ENCODE measurements at regions not wholly inside any gene's neighbourhood (a gene's known extent, or its start where the extent isn't known, plus 50 kb on each side); places are given as distances from the start of the nearest gene placed in this dataset.

DNA sequence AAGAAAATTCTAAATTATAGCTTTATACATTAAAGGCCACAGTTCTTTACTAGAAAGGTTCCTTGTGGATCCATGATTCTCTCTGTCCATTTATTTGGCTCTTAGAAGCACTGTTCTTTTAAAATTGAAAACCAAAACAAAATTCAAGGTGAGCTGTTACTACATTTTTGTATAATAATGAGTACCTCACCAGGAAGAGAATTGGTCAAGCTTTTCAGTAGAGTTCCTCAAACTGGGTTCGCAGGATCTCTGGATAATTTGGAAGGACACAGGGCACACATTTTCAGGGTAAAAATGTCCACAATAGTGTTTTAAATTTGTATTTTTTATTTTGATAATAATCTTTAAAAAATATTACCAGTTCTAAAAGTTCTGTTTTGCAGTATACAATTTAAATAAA lies 93.0 kb downstream of the PPP1R3A start:
- DNase-seq: no peak

DNA sequence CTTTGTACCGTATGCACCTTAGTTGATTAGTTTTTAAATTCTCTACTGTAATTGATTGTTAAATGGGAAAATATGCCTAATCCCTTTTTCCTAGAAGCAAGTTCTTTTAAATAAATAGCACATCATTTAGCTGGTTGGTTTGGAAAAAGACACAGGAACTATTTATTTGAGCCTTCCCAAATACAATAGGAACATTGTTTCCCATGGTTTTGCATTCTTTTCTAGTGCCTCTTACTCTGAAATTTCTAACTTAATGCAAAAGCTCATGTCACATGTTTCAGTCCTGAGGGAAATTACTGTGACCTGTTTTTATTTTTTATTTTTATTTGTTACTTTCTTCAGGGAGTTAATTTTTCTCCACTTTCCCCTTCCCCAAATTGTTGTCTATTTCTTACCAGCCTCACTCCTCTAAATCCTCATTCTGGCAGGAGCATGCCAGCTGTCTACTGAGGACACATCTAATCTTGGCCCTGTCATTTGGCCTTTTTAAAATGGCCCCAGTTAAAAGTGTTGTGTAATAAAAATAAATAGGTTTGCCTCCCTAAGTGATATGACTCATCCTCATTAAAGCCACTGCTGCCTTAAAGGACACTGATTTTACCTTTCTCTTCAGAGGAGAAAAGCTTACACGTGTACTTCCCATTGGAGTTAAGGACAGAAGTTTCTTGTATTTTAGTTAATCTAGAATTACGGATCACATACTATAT lies 94.5 kb downstream of the PPP1R3A start:
- peak; percentile 89 for DNase-seq

GRCh38 chr7:113819474-113819873 lies 99.3 kb downstream of the PPP1R3A start:
- no peak for DNase-seq

GRCh38 chr7:113816639-113817038 lies 102.2 kb downstream of the PPP1R3A start:
- DNase-seq: no peak

GRCh38 chr7:113813471-113813870 lies 105.3 kb downstream of the PPP1R3A start:
- DNase-seq: no peak

DNA sequence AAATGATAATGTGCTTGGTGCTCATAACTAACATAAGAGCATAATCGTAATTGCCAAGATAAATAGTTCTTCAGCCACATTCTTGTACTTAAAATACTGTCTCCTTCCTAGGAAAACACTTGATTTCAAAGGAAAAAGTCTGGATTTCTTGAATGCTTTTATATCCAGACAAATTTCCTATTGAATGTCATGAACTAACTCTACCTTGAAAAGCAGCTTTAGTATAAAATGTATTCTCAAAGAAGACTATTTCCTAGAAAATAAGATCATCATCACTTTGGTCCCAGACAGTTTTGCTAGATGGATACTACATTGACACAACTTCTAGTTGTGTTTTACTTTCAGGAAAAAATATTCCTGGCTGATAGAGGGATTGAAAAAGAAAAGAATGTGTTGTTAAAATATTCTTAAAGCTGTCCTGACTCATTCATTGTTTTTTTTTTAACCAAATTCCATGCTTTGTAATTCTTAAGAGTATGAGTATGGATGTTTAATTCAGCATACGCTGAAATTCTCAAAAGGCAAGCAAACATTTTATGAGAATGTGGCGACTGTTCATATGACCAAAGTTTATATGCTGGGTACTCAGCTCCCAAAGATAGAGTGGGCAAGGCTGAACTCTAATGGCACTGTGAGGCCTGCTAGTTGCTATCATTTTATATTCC lies 106.1 kb downstream of the PPP1R3A start:
- DNase-seq: no peak

DNA sequence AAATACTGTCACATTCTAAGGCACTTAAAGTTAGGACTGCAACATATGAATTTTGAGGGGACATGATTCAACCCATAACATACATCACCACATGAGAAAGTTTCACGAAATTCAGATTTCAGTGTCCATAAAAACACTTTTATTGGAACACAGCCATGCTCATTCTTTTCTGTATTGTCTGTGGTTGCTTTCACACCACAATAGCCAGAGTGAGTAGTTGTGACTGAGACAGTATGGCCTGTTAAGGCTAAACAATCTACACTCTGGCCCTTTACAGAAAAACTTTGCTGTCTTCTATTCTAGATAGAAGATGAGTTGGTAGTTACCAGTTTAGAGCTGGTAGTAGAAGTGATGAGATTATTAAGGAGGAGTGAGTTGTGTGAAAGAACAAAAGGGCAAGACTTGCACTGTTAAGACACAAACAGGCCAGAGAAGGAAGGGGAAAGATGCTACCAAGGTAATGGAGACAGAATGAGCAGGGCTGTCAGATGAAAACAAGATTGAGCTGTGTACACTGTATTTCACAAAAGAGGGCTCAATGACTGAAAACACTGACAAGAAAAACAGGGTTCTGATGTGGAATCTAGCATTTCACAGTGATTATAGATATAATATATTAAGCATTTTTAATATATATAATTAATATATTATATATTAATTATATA lies 108.6 kb downstream of the PPP1R3A start:
- DNase-seq: no peak

DNA sequence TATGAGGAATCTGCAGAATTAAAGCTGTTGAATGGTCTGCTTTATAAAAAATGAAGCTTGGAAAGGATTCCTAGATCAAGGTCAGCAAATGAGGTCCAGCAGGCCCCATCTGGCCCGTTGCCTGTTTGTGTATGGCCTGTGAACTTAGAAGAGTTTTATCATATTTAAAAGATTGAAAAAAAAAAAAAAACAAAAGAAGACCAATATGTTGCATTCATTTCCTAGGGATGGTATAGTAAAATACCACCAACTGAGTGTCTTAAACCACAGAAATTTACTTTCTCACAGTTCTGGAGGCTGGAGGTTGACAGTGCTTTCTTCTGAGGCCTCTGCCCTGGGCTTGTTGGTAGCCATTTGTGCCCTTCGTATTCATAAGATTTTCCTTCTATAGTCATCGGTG lies 109.2 kb downstream of the PPP1R3A start:
- no peak for DNase-seq

GRCh38 chr7:113806633-113807327 lies 112.0 kb downstream of the PPP1R3A start:
- no peak for DNase-seq

GRCh38 chr7:113805976-113806375 lies 112.8 kb downstream of the PPP1R3A start:
- DNase-seq: no peak

DNA sequence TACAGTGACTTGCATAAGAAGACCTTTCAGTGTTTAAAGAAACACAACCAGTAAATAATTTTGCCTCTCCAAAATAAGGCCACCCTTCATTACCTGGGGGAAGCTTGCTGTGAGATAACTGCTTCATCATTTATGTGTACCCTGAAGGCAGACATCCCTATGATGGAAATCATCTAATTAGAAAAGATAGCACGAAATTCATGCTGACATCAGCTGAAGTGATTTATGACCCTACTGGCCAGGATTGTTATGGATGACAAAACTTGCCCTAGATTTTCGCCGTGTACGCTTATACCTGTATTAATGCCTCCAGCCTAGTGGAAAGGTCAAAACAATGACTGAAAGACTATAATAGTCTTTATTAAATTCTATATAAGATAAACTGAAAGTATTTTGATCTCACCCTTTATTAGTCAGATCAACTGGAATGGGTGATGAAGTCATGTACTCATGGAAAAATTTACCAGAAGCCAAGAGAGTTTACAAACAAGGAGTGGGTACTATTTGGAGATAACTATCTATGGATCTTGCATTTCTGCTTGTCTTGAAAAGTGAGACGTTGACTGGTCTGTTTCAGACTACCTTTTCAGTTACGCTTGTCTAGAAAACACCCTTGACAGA lies 114.2 kb downstream of the PPP1R3A start:
- no peak for DNase-seq

DNA sequence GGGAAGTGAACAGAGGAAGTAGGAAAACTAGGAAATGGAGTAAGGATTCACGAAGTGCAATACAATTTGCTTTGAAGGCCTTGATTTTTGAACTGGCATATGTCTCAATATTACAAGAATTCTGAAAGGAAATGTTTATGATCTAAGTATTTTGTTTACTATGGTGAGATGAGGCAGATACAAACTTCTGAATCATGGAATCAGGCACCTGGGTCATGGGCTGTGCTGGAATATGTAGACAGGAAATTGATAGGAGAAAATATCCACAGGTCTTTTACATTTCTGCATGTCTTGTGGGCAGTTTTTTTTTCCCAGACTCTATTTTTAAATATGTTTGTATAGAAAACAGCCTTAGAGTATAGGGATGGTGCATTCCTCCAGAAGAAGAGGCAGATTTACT lies 117.1 kb downstream of the PPP1R3A start:
- DNase-seq: no peak

GRCh38 chr7:113800826-113801225 lies 118.0 kb downstream of the PPP1R3A start:
- DNase-seq: no peak

DNA sequence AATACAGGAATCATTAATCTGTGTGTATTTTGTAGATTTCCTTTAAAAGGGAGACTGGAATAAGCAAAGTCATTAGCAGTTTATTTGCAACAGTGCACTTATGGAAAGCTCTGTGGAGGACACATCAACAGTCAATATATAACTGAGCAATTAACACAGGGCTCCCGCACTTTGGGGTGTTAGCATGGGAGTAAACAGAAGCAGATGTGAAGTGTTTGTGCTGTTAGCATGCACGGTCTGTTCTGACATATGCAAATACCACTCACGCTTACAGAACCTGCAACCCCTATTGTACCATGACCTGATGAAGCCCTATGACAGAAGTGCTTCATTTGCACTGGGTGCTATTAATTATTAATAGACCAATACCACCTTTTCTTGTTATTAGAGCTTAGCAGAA lies 118.9 kb downstream of the PPP1R3A start:
- DNase-seq: peak; percentile 73

DNA sequence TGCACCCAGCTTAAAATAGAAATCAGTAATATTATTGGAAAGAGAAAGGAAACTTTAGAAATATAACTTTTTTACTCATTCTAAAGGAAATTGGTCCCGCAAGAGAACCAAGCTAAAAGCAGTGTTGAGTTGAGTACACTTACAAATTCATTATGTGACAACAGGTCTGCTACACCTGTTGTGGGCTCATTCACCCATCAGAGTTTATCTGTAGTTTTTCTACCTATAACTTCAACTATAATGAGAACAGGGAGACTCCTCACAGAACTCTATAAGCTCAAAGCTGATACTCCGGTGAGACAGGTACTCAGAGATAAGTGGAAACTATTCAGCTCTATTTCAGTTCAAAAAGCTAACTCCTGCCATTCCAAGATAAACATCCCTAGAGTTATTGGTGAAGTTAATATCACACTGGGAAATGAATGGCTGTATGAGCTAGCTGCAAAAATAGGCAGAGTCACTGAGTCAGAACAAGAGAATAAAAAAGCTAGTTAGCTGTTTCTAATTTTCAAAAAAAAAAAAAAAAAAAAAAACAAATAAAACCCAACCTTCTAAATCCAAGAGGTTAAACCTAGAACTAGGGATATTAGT lies 121.3 kb downstream of the PPP1R3A start:
- DNase-seq: no peak

- DNase-seq: no peak
Observed at GRCh38 chr7:113796557-113796956, 122.3 kb downstream of the PPP1R3A start.

- no peak for DNase-seq
Observed at GRCh38 chr7:113794573-113794972, 124.2 kb downstream of the PPP1R3A start.

GRCh38 chr7:113793171-113793570 lies 125.6 kb downstream of the PPP1R3A start:
- no peak for DNase-seq

GRCh38 chr7:113790025-113790424 lies 128.8 kb downstream of the PPP1R3A start:
- no peak for DNase-seq

GRCh38 chr7:113787106-113787505 lies 131.7 kb downstream of the PPP1R3A start:
- no peak for DNase-seq

- no peak for DNase-seq
Observed at GRCh38 chr7:113784956-113785355, 133.9 kb downstream of the PPP1R3A start.

GRCh38 chr7:113784316-113784715 lies 134.5 kb downstream of the PPP1R3A start:
- no peak for DNase-seq

DNA sequence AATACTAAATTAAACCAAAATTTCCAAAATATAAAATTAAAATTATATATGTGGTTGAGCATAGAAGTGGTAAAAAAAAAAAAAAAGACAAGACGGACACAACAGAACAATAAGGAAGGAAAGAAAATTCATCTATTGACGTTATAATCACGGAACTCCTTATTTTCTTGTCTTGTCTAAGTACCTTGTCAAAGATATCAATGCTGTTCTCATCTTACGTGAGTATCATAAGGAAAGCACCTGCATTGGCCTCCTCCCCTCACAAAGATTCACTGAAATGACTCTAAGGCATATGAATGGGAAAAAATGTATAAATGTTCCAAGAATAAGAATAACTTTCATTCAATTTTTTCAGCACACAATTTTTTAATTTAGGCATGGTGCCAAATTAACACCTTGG lies 135.4 kb downstream of the PPP1R3A start:
- no peak for DNase-seq
